Tibial nerve (tissue), 3 donors: ENCODE measurements at regions not wholly inside any gene's neighbourhood (a gene's known extent, or its start where the extent isn't known, plus 50 kb on each side); places are given as distances from the start of the nearest gene placed in this dataset.

Source experiments
- POLR2A ChIP-seq, 2 donors: fragments of 450-650 bp; IDR thresholded peaks; one replicate each; pipeline ENCODE4 v1.6.1; 2017; ENCODE audit warnings: antibody characterized with exemption in 2 of 2, mild to moderate bottlenecking in 2 of 2, moderate library complexity in 2 of 2
- TF ChIP-seq, protein P1 (sequence below), 5 experiments: fragments of 200-600 bp in 3 of 5; fragments of 450-650 bp in 2 of 5; sonication (generic) in 3 of 5; IDR thresholded peaks; one replicate each; pipeline ENCODE4 v1.5.1; 2016 to 2019; ENCODE audit warnings: antibody characterized with exemption in 5 of 5, mild to moderate bottlenecking in 3 of 5, moderate library complexity in 2 of 5

DNA sequence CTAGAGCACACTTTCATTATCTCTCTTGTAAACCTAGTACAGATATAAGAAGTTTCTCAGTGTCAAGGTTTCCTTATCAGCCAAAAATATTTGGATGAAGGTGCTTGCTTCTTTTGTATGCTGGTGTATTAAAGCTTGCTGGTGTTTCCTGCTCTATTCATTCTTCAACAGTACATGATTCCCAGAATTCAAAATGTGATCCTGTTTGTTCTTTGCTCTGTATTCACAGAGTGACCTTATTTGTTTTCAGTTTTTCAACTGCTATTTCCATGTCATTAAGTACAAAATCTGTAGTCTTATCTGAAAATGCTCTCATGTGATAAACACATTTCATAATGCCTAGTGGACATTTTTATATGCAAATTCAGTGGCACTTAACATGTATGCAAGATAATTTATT lies 1185.8 kb downstream of the SUCLG1 start:
- TF ChIP-seq, protein P1, sequence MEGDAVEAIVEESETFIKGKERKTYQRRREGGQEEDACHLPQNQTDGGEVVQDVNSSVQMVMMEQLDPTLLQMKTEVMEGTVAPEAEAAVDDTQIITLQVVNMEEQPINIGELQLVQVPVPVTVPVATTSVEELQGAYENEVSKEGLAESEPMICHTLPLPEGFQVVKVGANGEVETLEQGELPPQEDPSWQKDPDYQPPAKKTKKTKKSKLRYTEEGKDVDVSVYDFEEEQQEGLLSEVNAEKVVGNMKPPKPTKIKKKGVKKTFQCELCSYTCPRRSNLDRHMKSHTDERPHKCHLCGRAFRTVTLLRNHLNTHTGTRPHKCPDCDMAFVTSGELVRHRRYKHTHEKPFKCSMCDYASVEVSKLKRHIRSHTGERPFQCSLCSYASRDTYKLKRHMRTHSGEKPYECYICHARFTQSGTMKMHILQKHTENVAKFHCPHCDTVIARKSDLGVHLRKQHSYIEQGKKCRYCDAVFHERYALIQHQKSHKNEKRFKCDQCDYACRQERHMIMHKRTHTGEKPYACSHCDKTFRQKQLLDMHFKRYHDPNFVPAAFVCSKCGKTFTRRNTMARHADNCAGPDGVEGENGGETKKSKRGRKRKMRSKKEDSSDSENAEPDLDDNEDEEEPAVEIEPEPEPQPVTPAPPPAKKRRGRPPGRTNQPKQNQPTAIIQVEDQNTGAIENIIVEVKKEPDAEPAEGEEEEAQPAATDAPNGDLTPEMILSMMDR (IDR thresholded peaks at IDR 0.05): no peak
- TF ChIP-seq POLR2A (IDR thresholded peaks at IDR 0.05): no peak
